CD14-positive monocyte (primary cell): ENCODE measurements at regions not wholly inside any gene's neighbourhood (a gene's known extent, or its start where the extent isn't known, plus 50 kb on each side); places are given as distances from the start of the nearest gene placed in this dataset.

Experiments
- DNase-seq, 3 donors: peaks; one replicate each; pipeline ENCODE4 v3.0.0-alpha.2; 2011 to 2022
- H2AFZ ChIP-seq: 2 replicates; pipeline ENCODE4 v1.6.0; 2012; ENCODE audit warnings: mild to moderate bottlenecking, low read depth, low read length, inconsistent platforms; ENCODE audit not compliant: insufficient read depth, poor library complexity, severe bottlenecking
- H3K27ac ChIP-seq, 2 donors: 1 replicate in 1 of 2; 2 replicates in 1 of 2; pipeline ENCODE4 v1.5.1; 2012 to 2013; ENCODE audit warnings: low read length in 2 of 2, control low read depth in 1 of 2, inconsistent platforms in 1 of 2, low read depth in 1 of 2, mild to moderate bottlenecking in 1 of 2
- H3K27me3 ChIP-seq, 2 donors: one replicate each; pipeline versions ENCODE4 v1.6.0 to v1.6.1; 2011 to 2013; ENCODE audit warnings: low read length in 2 of 2; ENCODE audit not compliant: control insufficient read depth in 2 of 2, insufficient read depth in 2 of 2
- H3K36me3 ChIP-seq, 2 donors: replicated peaks in 1 of 2; 1 replicate in 1 of 2; 2 replicates in 1 of 2; pipeline versions ENCODE4 v1.5.1 to v1.6.1; 2012 to 2013; ENCODE audit warnings: low read length in 2 of 2, control low read depth in 1 of 2, inconsistent platforms in 1 of 2, mild to moderate bottlenecking in 1 of 2; ENCODE audit not compliant: insufficient read depth in 2 of 2, control insufficient read depth in 1 of 2
- H3K4me1 ChIP-seq, 2 donors: 1 replicate in 1 of 2; 2 replicates in 1 of 2; pipeline versions ENCODE4 v1.5.1 to v1.6.1; 2012 to 2013; ENCODE audit warnings: low read length in 2 of 2, control low read depth in 1 of 2, inconsistent platforms in 1 of 2, mild to moderate bottlenecking in 1 of 2, moderate library complexity in 1 of 2; ENCODE audit not compliant: insufficient read depth in 2 of 2, control insufficient read depth in 1 of 2
- H3K4me2 ChIP-seq: replicated peaks from 2 replicates; pipeline ENCODE3; 2012; ENCODE audit warnings: low read length, moderate library complexity, mild to moderate bottlenecking; ENCODE audit not compliant: poor library complexity, severe bottlenecking; ENCODE audit errors: extremely low read depth
- H3K4me3 ChIP-seq, 3 experiments: fragments of 200-600 bp in 1 of 3; sonication (generic) in 1 of 3; replicated peaks in 1 of 3; 1 replicate in 2 of 3; 2 replicates in 1 of 3; pipeline ENCODE4 v1.5.1; 2011 to 2013; ENCODE audit warnings: low read length in 3 of 3, mild to moderate bottlenecking in 3 of 3, control low read depth in 2 of 3, low read depth in 2 of 3, inconsistent platforms in 1 of 3, moderate library complexity in 1 of 3
- H3K79me2 ChIP-seq: 2 replicates; pipeline ENCODE4 v1.6.0; 2012; ENCODE audit warnings: mild to moderate bottlenecking, control low read depth, inconsistent platforms, low read length, moderate library complexity; ENCODE audit not compliant: insufficient read depth
- H3K9ac ChIP-seq: 2 replicates; pipeline ENCODE4 v1.6.0; 2017; ENCODE audit warnings: low read length, mild to moderate bottlenecking; ENCODE audit not compliant: insufficient read depth, poor library complexity, severe bottlenecking
- H3K9me3 ChIP-seq, 2 donors: replicated peaks in 1 of 2; 1 replicate in 1 of 2; 2 replicates in 1 of 2; pipeline versions ENCODE4 v1.5.1 to v1.6.1; 2012 to 2013; ENCODE audit warnings: low read length in 2 of 2, control low read depth in 1 of 2; ENCODE audit not compliant: control insufficient read depth in 1 of 2, insufficient read depth in 1 of 2
- H4K20me1 ChIP-seq: 2 replicates; pipeline ENCODE4 v1.6.0; 2012; ENCODE audit warnings: mild to moderate bottlenecking, low read length, control low read depth, moderate library complexity; ENCODE audit not compliant: insufficient read depth
- H3K27ac Mint-ChIP-seq, 7 donors: one replicate each; pipeline ENCODE4 v1.8.0; 2020; ENCODE audit warnings: mild to moderate bottlenecking in 7 of 7, mixed read lengths in 7 of 7, moderate library complexity in 6 of 7, inconsistent platforms in 2 of 7
- H3K27me3 Mint-ChIP-seq, 3 donors: one replicate each; pipeline ENCODE4 v1.8.0; 2021 to 2022; ENCODE audit warnings: low read depth in 3 of 3, mild to moderate bottlenecking in 3 of 3, mixed read lengths in 3 of 3, moderate library complexity in 3 of 3, inconsistent platforms in 1 of 3
- H3K36me3 Mint-ChIP-seq, 2 donors: one replicate each; pipeline ENCODE4 v1.8.0; 2020; ENCODE audit warnings: mixed read lengths in 2 of 2, inconsistent platforms in 1 of 2, mild to moderate bottlenecking in 1 of 2
- H3K4me1 Mint-ChIP-seq: one replicate; pipeline ENCODE4 v1.8.0; 2020; ENCODE audit warnings: mild to moderate bottlenecking, mixed read lengths
- H3K4me3 Mint-ChIP-seq, 2 donors: one replicate each; pipeline ENCODE4 v1.8.0; 2020; ENCODE audit warnings: mild to moderate bottlenecking in 2 of 2, mixed read lengths in 2 of 2, moderate library complexity in 1 of 2
- H3K9me3 Mint-ChIP-seq, 7 donors: one replicate each; pipeline ENCODE4 v1.8.0; 2020 to 2022; ENCODE audit warnings: mixed read lengths in 7 of 7, mild to moderate bottlenecking in 6 of 7, moderate library complexity in 6 of 7, inconsistent platforms in 2 of 7
- CTCF ChIP-seq: fragments of 200-600 bp; IDR thresholded peaks from one replicate; pipeline ENCODE4 v1.8.0; 2022; ENCODE audit warnings: antibody characterized with exemption, mild to moderate bottlenecking
- WGBS: methylation state at CpG from one replicate; pipeline ENCODE4 v1.1.5; 2013; ENCODE audit warnings: missing lambda C conversion rate; ENCODE audit not compliant: insufficient coverage; 5-methylcytosine and 5-hydroxymethylcytosine counted together
- intact Hi-C, 2 donors: fragments of 100-400 bp; cut with micrococcal nuclease; formaldehyde crosslinking; loops; one replicate each; pipeline versions ENCODE4 v1.15.0 to v1.15.1; 2023

GRCh38 chr14:87133073-87133801 is 859.7 kb downstream of the GALC start:
- no peaks in the 10 kb centered on the region for H3K4me1 Mint-ChIP-seq
- TF ChIP-seq CTCF: no peak
- no peak for DNase-seq
- WGBS: 50% methylated on average over 2 of the region's 4 CpGs
- intact Hi-C loops: no loop called here
- Histone ChIP-seq H3K27ac (no peak overlapping the region), H3K4me3 (no peak overlapping the region), H3K36me3 (no peaks in the 10 kb centered on the region), H3K27me3 (no peaks in the 10 kb centered on the region), H3K9me3 (peaks cover 7 to 8% of the 10 kb centered on the region in 2 donors), H3K4me2 (no peak overlapping the region), H4K20me1 (no peaks in the 10 kb centered on the region), H3K9ac (no peak overlapping the region), H2AFZ (no peak overlapping the region), H3K4me1 (no peaks in the 10 kb centered on the region), H3K79me2 (no peaks in the 10 kb centered on the region)
- no peak overlapping the region for H3K27ac Mint-ChIP-seq
- H3K36me3 Mint-ChIP-seq: no peaks in the 10 kb centered on the region
- no peak overlapping the region for H3K4me3 Mint-ChIP-seq
- peaks cover 0 to 9% (median 7%) of the 10 kb centered on the region in 7 donors for H3K9me3 Mint-ChIP-seq
- no peaks in the 10 kb centered on the region for H3K27me3 Mint-ChIP-seq

- no peak for TF ChIP-seq CTCF
- Histone ChIP-seq H3K4me2 (no peak overlapping the region), H3K27me3 (no peaks in the 10 kb centered on the region), H2AFZ (no peak overlapping the region), H4K20me1 (no peaks in the 10 kb centered on the region), H3K4me1 (no peaks in the 10 kb centered on the region), H3K36me3 (no peaks in the 10 kb centered on the region), H3K4me3 (no peak overlapping the region), H3K79me2 (no peaks in the 10 kb centered on the region), H3K9ac (no peak overlapping the region), H3K27ac (no peak overlapping the region), H3K9me3 (peaks cover 7 to 8% of the 10 kb centered on the region in 2 donors)
- H3K27ac Mint-ChIP-seq: no peak overlapping the region
- H3K9me3 Mint-ChIP-seq: peaks cover 0 to 8% (median 6%) of the 10 kb centered on the region in 7 donors
- 49% methylated on average over 3 of the region's 5 CpGs for WGBS
- H3K36me3 Mint-ChIP-seq: no peaks in the 10 kb centered on the region
- H3K4me1 Mint-ChIP-seq: no peaks in the 10 kb centered on the region
- H3K27me3 Mint-ChIP-seq: no peaks in the 10 kb centered on the region
- no peak for DNase-seq
- intact Hi-C loops: no loop called here
- H3K4me3 Mint-ChIP-seq: no peak overlapping the region
Observed at GRCh38 chr14:87131879-87132278, 861.1 kb downstream of the GALC start.
